ENCODE measurements at regions not wholly inside any gene's neighbourhood (a gene's known extent, or its start where the extent isn't known, plus 50 kb on each side); places are given as distances from the start of the nearest gene placed in this dataset.

- Mint-ChIP-seq H3K4me1 (ENCODE audit: low read depth) (no peaks in the 10 kb centered on the region), H3K27ac (no peak overlapping the region), H3K4me3 (no peak overlapping the region), H3K27me3 (no peaks in the 10 kb centered on the region), H3K9me3 (peaks cover 7% of the 10 kb centered on the region), H3K36me3 (ENCODE audit: low read depth) (no peaks in the 10 kb centered on the region)
- H3K36me3 ChIP-seq (ENCODE audit: insufficient read depth, low read length), result no peaks in the 10 kb centered on the region
- no peak for TF ChIP-seq CTCF (IDR thresholded peaks at IDR 0.05)
- intact Hi-C loops (cut with DNase I, micrococcal nuclease), result no loop called here
- no peaks in the 10 kb centered on the region for H3K4me1 ChIP-seq (ENCODE audit: insufficient read depth, low read length)
- POLR2A ChIA-PET, result no interaction called here
- DNase-seq, result no peak
- CTCF ChIA-PET, result no interaction called here
- no peaks in the 10 kb centered on the region for H3K27me3 ChIP-seq (ENCODE audit: control insufficient read depth in 1 of 2, insufficient read depth in 2 of 2, low read length in 2 of 2)
- H3K9me3 ChIP-seq (ENCODE audit: control insufficient read depth in 1 of 2, insufficient read depth in 1 of 2, low read length in 2 of 2), result peaks cover 0 to 4% of the 10 kb centered on the region in 2 experiments
- no peak for ATAC-seq (ENCODE audit: poor library complexity)
- no peak overlapping the region for H3K27ac ChIP-seq (ENCODE audit: low read depth in 1 of 2, low read length in 2 of 2)
- H3K4me3 ChIP-seq (ENCODE audit: low read length), result no peak overlapping the region
Measured at GRCh38 chr3:162175878-162176277, 679.3 kb downstream of the OTOL1 start.

- DNase-seq (no peak), ATAC-seq (ENCODE audit: poor library complexity) (no peak)
- Histone ChIP-seq H3K9me3 (ENCODE audit: control insufficient read depth in 1 of 2, insufficient read depth in 1 of 2, low read length in 2 of 2) (no peaks in the 10 kb centered on the region), H3K27me3 (ENCODE audit: control insufficient read depth in 1 of 2, insufficient read depth in 2 of 2, low read length in 2 of 2) (no peaks in the 10 kb centered on the region), H3K4me3 (ENCODE audit: low read length) (no peak overlapping the region), H3K4me1 (ENCODE audit: insufficient read depth, low read length) (no peaks in the 10 kb centered on the region), H3K36me3 (ENCODE audit: insufficient read depth, low read length) (no peaks in the 10 kb centered on the region), H3K27ac (ENCODE audit: low read depth in 1 of 2, low read length in 2 of 2) (no peak overlapping the region)
- no peak for TF ChIP-seq CTCF (IDR thresholded peaks at IDR 0.05)
- POLR2A ChIA-PET, result no interaction called here
- Mint-ChIP-seq H3K27ac (no peak overlapping the region), H3K27me3 (no peaks in the 10 kb centered on the region), H3K4me1 (ENCODE audit: low read depth) (no peaks in the 10 kb centered on the region), H3K4me3 (no peak overlapping the region), H3K9me3 (peaks cover 14% of the 10 kb centered on the region), H3K36me3 (ENCODE audit: low read depth) (no peaks in the 10 kb centered on the region)
- intact Hi-C loops (cut with DNase I, micrococcal nuclease), result no loop called here
- CTCF ChIA-PET, result no interaction called here
Measured at GRCh38 chr3:162183440-162183839, 686.8 kb downstream of the OTOL1 start.

- H3K9me3 Mint-ChIP-seq, result peaks cover 8% of the 10 kb centered on the region
- Histone ChIP-seq H3K9me3 (ENCODE audit: control insufficient read depth in 1 of 2, insufficient read depth in 1 of 2, low read length in 2 of 2) (peaks cover 0 to 7% of the 10 kb centered on the region in 2 experiments), H3K27me3 (ENCODE audit: control insufficient read depth in 1 of 2, insufficient read depth in 2 of 2, low read length in 2 of 2) (no peaks in the 10 kb centered on the region), H3K4me1 (ENCODE audit: insufficient read depth, low read length) (no peaks in the 10 kb centered on the region), H3K36me3 (ENCODE audit: insufficient read depth, low read length) (no peaks in the 10 kb centered on the region), H3K27ac (ENCODE audit: low read depth in 1 of 2, low read length in 2 of 2) (no peak overlapping the region), H3K4me3 (ENCODE audit: low read length) (no peak overlapping the region)
- no peak overlapping the region for H3K27ac Mint-ChIP-seq
- intact Hi-C loops (cut with DNase I, micrococcal nuclease), result no loop called here
- no peaks in the 10 kb centered on the region for H3K36me3 Mint-ChIP-seq (ENCODE audit: low read depth)
- H3K4me3 Mint-ChIP-seq, result no peak overlapping the region
- ATAC-seq (ENCODE audit: poor library complexity) (no peak), DNase-seq (no peak)
- H3K4me1 Mint-ChIP-seq (ENCODE audit: low read depth), result no peaks in the 10 kb centered on the region
- CTCF ChIA-PET, result no interaction called here
- no peaks in the 10 kb centered on the region for H3K27me3 Mint-ChIP-seq
- no peak for TF ChIP-seq CTCF (IDR thresholded peaks at IDR 0.05)
- POLR2A ChIA-PET, result no interaction called here
Measured at GRCh38 chr3:162192340-162193029, 695.9 kb downstream of the OTOL1 start.

Measured in CD4-positive, alpha-beta T cell (primary cell).